Midbrain (tissue), 1 donor: ENCODE measurements at regions not wholly inside any gene's neighbourhood (a gene's known extent, or its start where the extent isn't known, plus 50 kb on each side); places are given as distances from the start of the nearest gene placed in this dataset.
"Not testable (repeated sequence)": the region's sequence is repeated elsewhere in the genome, so short reads cannot be mapped to it uniquely, and the experiment has no call there.

Experiments used
- DNase-seq: peaks from one replicate; lab custom pipeline; 2025; lab: John Stamatoyannopoulos, UW

DNA sequence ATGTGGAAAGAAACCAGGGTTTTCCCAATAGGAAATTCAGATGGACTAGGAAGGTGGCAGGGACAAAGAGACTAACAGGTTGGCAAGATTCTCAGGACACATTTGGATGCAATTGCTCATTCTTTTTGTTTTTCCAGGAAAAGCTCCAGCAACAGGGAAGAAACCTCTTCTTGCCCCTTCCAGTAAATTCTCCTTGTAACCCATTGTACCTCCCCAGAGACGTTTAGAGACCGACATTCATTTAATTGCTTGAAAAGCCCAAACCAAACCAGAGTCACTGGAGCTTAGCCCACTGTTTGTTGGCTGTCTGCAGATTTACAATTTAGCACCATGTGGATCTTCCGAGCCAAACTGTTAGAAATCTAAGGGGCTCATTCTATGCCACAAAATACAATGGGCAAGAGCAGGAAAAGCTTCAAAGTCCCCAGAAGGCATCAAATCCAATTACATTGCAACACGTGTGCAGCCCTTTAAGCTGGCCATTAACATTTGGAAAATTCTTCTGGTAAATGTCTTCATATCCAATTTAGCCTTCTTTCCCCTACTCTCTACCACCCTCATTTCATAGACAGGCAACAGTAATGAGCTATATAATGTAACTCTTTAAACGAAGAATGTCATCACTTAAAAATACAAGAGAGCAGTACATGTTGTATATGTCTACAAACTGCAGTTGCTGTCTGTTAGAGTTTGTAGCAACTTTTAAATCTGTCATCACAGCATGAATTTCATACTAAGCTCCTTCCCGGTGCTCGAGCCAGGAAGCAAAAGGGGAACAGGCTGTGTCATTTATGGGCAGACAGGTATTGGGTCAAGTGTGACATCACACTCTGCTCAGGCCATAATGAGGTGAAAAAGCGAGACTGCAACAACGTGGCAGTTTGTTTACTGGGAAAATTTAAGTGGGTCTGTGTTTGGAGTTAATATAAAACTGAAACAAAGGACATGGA, 235.6 kb upstream of the HNRNPA3 start:
- peak; percentile 46 for DNase-seq

DNA sequence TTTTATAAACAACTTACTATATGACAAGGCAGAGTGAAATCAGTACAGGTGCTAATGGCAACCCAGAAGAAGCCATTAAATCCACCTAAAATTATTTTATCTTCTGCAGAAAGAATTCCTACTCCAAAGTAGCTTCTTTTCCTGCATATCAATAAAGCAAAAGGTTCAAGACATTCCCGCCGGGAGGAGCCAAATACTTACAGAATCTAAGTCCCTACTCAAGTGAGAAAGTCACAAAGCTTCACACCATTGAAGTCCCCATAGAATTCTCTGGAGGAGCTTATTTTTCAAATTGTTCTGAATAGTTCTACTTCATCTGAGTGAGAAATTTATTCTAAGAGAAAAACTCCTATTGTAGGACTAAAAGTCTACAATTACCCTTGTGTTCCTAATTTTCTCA, 233.7 kb upstream of the HNRNPA3 start:
- no peak for DNase-seq

DNA sequence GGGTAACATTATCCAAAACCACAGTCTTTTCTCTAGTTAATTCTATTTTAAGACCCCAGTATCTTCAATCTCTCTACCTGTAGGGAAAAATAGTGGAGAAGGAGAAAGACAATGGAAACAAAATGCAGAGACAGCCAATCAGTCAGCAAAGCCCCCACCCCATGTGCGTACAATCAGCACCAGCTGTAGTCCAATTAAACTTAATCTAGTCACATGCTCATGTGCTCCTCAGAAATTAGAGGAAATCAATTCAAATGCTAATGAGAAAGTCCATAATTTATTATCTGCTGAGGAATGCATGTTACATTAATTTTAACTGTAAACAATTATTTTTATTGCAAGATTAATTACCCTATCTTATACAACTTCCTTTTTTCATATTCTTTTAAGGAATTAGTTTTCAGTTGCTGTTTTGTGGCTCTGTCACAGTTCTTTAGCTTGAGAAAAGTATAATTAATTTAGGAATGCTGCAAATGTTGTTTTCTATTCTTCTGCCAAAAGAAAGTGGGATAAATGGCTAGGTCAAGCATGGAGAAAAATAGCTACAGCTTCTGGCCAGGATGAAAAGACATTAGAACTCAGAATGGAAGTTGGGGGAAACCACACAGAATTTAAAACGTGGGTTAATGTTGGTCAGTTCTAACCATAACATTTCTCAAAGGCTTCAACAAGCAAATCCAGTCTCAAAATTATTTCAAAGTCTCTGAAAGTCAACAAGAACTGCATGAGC, 232.4 kb upstream of the HNRNPA3 start:
- DNase-seq = no peak

DNA sequence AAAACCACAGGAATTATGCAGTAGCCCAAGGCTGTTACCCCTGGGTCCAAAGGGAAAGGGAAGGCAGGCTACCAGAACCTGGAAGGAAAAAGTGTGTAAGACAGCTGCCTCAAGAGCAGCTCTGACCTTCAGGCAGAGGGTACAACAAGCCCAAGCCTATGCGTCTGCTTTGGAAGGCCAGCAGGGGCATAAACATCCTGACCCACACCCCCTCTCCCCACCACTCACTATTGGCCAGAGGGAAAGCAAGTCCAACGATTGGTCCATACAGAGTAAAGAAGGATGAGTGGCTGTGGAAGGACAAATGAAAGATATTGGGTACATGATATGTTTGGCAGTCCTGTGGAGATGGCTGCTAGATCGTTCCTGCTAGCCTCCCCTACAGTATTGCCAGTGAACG, 227.6 kb upstream of the HNRNPA3 start:
- DNase-seq = no peak

DNA sequence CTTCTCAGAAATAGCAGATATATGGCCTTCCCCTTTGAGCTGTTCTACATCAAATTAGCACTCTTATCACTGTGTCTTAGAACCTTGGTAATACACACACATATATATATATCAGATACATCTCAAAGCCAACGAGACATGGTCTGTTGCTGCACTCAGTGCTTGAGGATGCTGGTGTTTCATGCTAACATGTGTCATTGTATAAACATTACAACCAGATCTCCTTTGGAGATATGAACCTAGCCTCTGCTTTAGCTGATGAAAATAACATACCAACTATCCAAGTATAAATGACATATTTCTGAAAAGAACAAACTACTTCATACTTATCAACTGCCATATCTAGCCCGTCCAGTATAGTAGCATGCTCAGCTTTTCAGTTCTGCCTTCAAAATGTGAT, 226.7 kb upstream of the HNRNPA3 start:
- no peak for DNase-seq

DNA sequence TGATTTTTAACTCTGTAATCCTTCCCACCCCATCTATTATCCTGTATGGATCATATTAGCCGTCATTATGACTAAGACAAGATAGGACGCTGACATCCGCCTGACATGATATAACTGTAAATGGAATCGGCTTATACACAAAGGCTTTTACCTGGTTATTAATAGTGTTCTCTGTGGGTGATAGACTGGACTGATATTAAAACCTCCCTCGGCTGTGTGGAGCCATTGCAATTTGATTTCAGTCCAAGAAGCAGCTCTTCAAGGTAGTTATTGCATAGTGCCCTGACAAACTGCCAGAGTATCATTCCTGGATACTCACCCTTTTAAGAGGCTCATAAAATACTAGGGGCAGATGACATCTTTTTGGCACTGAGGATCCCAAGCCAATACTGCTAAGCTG, 226.1 kb upstream of the HNRNPA3 start:
- DNase-seq = no peak

DNA sequence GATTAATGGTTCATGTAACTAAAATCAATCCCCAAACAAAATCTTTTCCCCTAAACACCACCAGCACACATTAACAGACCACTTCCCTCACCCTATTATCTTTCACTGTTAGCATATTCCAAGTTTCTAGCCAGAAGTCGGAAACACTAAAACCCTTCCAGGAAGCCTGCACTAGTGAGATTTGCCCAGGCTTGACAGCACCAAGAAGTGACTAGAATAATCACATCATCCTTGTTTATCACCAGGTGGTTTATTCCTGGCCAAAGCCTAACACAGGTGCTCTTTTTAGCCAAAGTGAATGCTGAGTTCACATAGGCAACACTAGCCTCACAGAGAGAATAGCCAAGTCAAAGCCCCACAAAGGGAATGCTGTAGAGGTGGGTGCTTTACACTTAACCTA, 221.2 kb upstream of the HNRNPA3 start:
- no peak for DNase-seq

DNA sequence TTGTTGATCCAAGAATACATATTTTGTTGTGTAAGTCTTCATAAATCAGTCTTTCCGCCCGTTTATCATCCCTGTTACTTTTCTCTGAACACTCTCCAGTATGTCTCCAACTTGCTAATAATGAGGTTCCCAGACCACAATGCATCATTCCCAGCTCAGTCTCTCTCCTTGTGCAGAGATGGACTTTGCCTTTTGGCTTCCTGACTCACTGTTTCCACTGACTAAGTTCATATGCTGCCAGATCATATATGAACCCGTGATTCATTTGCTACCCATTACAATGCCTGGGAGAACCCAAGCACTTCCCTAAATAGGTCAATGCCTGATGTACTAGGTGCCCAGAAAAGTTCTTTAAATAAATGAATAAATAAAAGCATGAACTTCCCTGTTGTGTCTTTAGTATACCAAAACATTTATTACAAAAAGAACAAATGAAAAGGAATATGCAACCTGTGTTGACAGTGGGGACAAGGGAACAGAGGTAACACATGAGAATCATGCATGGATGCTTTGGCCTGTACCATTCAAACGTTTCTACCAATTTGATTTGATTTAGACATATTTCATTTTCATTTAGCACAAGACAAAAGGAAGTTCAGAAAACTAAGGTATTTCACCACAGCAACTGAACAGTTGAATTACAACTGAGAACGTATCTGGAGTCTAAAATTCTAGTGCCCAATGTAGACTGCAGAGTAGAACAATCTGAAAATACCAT, 215.4 kb upstream of the HNRNPA3 start:
- DNase-seq = no peak

DNA sequence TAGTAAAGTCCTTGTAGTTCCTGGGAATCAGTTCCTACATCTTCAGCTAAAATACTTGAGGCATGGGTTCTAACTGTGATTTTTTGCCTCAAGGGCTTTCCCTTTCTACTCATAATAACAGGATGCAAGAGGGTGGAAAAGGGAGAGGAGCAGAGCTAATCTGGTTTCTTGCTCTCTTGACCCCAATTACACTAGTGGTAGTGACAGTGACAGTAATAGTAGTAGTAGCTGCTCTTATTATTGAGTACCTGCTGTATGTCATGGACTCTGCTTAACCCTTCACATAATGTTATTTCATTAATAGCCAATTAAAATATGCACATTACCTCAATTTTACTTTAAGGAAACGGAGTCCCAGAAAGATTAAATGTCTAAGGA, 214.8 kb upstream of the HNRNPA3 start:
- no peak for DNase-seq

DNA sequence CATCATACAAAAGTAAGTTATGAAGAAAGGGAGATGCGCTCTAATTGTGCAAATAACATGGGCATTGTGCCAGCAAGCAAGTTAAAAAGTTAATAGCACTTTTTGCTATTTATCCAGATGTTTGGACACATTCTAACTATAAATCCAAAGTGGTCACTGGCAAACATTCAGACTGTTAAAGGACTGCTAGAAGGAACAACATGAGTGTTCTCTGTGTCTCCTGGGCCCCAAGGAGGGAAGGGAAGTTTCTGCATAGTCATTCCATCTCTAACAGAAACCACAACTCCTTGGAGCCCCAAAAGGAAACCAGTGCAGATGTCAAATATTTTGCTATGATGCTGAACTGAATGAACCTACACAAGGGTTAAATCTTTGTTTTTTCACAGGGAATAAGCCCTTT, 213.3 kb upstream of the HNRNPA3 start:
- no peak for DNase-seq

DNA sequence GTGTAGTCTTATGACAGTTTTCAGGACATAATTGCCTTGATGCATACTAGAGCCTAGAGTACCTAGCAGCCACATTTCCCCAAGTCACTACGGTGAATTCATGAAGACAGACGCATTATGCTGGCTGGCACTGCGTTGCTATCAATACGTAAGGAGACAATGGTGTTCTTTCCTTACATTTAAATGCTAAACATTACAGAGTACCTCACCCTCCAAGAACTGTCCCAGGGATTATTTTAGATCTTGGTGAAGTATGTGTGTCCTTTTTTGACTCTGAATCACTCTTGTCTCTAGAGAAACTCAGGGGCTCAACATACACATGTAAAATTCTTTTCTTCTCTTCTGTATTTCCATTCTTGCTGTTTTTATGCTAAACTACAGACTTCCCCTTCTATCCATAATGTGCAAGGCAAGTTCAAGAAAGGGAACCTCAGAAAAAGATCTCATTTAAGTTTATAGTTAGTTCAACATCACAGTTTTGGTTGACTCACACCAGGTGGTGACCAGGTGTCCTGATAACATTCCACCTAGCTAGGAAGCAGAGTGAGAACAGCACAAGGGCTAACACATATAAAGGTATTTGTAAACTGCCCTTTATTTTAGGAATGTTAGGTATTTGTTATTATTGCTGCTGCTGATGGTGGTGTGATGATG, 212.4 kb upstream of the HNRNPA3 start:
- no peak for DNase-seq

DNA sequence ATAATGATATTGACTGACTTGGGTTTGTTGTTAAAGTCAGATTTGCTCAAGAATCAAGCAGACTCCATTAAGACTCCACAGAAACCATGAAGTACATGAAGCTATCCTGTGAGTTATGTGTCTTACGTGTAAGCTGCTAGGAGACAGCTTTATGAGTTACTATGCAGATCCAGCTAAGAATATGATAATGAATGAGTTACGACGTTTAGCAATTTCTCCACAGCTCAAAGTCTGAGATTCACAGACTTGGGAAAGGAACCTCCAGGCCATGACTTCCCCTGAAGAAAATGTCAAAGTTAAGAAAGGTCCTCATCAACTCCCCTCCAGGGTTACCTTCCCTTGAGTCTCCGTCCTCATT, 211.9 kb upstream of the HNRNPA3 start:
- DNase-seq = no peak

DNA sequence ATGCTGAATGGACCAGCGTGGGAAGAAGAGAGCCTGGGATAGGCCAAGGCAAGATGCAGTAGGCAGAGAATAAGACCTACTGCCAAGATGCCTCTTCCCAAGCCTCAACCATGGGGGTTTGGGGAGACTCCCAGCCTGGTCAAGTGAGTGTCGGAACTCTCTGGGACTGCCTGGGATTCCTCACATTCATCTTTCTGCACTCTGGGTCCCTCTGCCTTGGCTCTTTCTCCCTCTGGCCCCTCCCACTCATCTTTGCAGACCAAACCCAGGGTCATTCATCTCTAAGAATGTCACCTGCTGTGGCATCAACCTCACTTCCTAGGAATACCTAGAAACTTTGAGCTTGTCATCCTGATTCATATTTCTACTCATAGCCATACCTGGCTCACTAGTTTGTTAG, 211.3 kb upstream of the HNRNPA3 start:
- no peak for DNase-seq

DNA sequence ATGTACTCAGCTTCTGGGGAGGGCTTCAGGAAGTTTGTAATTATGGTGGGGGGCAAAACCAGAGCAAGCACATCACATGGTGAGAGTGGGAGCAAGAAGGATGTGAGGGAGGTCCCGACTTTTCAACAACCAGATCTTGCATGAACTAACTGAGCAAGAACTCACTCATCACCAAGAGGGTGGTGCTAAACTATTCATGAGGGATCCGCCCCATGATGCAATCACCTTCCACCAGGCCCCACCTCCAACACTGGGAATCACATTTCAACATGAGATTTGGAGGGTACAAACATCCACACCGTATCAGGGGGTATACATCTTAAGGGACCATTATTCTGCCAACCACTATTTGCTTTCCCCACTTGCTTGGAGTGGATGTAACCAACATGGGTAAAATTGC, 209.6 kb upstream of the HNRNPA3 start:
- no peak for DNase-seq

DNA sequence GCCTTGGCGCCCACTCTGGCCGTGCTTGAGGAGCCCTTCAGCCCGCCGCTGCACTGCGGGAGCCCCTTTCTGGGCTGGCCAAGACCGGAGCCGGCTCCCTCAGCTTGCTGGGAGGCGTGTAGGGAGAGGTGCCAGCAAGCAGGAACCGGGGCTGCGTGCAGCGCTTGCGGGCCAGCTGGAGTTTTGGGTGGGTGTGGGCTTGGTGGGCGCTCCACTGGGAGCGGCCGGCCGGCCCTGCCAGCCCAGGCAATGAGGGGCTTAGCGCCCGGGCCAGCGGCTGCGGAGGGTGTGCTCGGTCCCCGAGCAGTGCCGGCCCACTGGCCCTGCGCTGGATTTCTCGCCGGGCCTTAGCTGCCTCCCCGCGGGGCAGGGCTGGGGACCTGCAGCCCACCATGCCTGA, 204.9 kb upstream of the HNRNPA3 start:
- not testable (repeated sequence) for DNase-seq

DNA sequence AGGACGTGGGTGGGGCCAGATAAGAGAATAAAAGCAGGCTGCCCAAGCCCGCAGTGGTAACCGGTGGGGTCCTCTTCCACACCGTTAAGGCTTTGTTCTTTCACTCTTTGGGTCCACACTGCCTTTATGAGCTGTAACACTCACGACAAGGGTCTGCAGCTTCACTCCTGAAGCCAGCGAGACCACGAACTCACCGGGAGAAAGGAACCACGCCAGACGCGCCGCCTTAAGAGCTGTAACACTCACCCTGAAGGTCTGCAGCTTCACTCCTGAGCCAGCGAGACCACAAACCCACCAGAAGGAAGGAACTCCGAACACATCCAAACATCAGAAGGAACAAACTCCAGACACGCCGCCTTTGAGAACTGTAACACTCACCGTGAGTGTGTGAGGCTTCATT, 203.9 kb upstream of the HNRNPA3 start:
- not testable (repeated sequence) for DNase-seq

DNA sequence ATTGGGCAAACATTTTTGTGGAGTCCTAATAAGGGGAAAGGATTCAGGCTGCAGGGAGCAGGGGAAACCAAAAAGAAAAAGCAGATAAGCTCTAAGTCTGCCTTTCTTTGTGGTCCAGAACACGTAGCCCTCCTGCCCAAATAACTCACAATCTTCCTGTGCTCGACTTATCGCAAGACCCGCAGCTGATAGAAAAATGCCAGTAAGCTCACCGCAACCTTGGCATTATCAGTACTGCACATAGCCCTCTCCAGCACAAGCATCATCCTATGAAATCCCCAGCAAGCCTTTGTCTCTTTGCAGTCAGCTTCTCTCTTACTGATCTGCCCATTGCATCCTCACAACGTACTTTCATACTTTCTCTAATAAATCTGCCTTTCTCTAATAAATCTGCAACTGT, 202.4 kb upstream of the HNRNPA3 start:
- DNase-seq = no peak

DNA sequence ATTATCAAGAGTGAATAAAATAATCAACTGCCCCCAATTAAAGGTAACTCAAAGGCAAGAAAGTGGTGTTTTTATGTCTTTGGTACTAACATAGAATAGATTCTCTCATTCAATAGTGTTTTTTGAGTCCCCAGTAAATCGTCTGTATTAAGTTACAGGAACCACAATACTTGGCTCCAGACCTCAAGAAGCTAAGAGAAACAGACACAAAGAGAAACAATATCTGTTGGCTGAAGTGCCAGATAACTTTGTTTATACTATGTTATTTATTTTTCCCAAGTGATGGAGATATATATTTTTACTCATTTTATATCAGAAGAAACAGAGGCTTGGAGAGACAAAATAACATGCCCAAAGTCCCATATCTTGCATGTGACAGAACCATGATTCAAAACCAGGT, 201.7 kb upstream of the HNRNPA3 start:
- no peak for DNase-seq

DNA sequence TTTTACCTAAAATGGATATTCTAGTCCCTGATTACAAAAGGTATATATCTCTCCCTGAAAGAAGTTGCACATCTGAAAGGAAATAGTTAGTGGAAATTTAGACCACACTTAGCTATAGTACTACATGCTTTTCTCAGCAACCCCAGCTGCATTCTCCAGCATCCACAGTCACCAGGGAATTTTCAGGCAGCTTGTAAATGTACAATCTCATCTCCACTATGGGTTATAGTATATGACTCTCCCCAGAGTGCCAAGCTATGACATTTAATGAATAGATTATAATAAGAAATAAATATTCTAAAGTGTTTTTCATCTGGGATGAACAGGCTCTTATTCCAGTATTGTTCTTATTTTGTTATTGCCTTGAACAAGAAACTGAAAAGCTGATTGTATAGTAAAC, 197.6 kb upstream of the HNRNPA3 start:
- DNase-seq = no peak

DNA sequence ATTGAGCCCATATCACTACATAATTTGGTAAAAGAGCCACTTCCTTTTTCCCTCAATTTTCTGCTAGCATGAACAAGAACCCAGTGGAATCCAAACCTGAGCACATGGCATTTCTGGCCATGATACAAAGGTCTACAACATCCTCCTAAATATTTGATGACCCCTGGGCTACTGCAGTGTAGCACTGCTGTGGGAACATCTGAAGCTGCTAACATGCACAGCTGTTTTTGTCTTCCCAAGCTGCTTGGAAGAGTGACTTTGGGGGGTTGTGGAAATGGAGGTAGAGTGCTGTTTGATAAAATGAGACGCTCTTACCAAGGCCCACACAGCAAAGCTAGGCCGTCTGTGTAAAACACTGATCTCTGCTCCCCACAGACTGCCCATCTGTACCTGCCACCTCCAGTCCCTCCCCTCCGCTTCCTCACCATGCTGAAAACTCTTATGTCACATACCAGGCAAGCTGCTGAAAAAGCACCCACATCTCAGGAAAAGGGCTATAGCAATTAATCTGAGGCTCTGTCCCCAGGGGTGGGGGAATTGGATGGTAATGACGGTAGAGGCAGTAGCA, 197.2 kb upstream of the HNRNPA3 start:
- DNase-seq = no peak

DNA sequence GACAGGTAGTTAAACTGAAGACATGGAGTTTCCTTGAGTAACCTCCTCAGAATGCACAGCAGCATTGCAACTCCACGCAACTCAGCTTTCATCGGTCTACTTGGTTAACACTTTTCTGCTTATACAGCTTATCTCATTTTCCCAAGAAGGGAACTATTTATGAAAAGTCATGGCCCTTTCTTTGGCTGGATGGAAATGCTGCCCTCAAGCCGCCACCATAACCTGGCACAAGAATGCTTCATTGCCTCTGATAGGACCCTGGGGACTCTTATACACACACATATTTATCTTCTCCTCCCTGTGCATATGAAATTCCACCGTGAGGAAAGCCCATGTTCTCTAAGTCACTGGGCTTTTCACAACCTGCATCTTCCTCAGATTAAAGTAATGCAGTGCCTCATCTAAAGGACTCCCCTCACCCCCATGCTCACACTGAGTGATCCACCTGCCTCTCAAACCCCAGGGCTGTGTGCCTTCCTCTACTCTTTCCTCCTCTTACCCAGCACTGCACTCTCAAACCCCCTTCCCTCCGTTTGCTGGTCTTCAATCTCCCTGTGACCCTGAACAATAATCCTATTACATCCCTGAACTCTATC, 192.0 kb upstream of the HNRNPA3 start:
- DNase-seq = no peak
